ENCODE measurements at regions not wholly inside any gene's neighbourhood (a gene's known extent, or its start where the extent isn't known, plus 50 kb on each side); places are given as distances from the start of the nearest gene placed in this dataset.

GRCh38 chr13:107075576-107075975, 507.6 kb upstream of the ARGLU1 start:
- ATAC-seq = no peak
- Mint-ChIP-seq H3K4me3 (no peak overlapping the region), H3K27me3 (ENCODE audit: low read depth) (no peaks in the 10 kb centered on the region), H3K27ac (no peak overlapping the region), H3K36me3 (ENCODE audit: low read depth) (no peaks in the 10 kb centered on the region), H3K4me1 (ENCODE audit: low read depth) (no peaks in the 10 kb centered on the region), H3K9me3 (ENCODE audit: insufficient read depth) (peaks cover 7% of the 10 kb centered on the region)
- DNase-seq = no peak
- ChIA-PET CTCF (no interaction called here), POLR2A (no interaction called here)

- no peak overlapping the region for H3K27ac Mint-ChIP-seq
- no peaks in the 10 kb centered on the region for H3K36me3 Mint-ChIP-seq (ENCODE audit: low read depth)
- DNase-seq = no peak
- no peak for ATAC-seq
- H3K27me3 Mint-ChIP-seq (ENCODE audit: low read depth) = no peaks in the 10 kb centered on the region
- H3K4me1 Mint-ChIP-seq (ENCODE audit: low read depth) = no peaks in the 10 kb centered on the region
- H3K9me3 Mint-ChIP-seq (ENCODE audit: insufficient read depth) = peaks cover 7% of the 10 kb centered on the region
- ChIA-PET POLR2A (no interaction called here), CTCF (no interaction called here)
- no peak overlapping the region for H3K4me3 Mint-ChIP-seq
These were observed 502.9 kb upstream of the ARGLU1 start for GRCh38 chr13:107070792-107071191.

- Mint-ChIP-seq H3K4me3 (no peak overlapping the region), H3K27ac (no peak overlapping the region), H3K4me1 (ENCODE audit: low read depth) (no peaks in the 10 kb centered on the region), H3K36me3 (ENCODE audit: low read depth) (no peaks in the 10 kb centered on the region), H3K9me3 (ENCODE audit: insufficient read depth) (peaks cover 4% of the 10 kb centered on the region), H3K27me3 (ENCODE audit: low read depth) (no peaks in the 10 kb centered on the region)
- no peak for ATAC-seq
- no peak for DNase-seq
- CTCF ChIA-PET = no interaction called here
- POLR2A ChIA-PET = no interaction called here
These were observed 501.3 kb upstream of the ARGLU1 start for GRCh38 chr13:107069108-107069776.

- CTCF ChIA-PET = interaction anchor here (1.1 kb wide), 1 partner anchor 13 kb away, joined by 3 read pairs; no protein-coding TSS in a partner anchor
- H3K9me3 Mint-ChIP-seq (ENCODE audit: insufficient read depth) = no peaks in the 10 kb centered on the region
- DNase-seq (no peak), ATAC-seq (no peak)
- H3K27me3 Mint-ChIP-seq (ENCODE audit: low read depth) = no peaks in the 10 kb centered on the region
- H3K27ac Mint-ChIP-seq = no peak overlapping the region
- no peaks in the 10 kb centered on the region for H3K4me1 Mint-ChIP-seq (ENCODE audit: low read depth)
- POLR2A ChIA-PET = no interaction called here
- H3K4me3 Mint-ChIP-seq = no peak overlapping the region
- H3K36me3 Mint-ChIP-seq (ENCODE audit: low read depth) = no peaks in the 10 kb centered on the region
These were observed 499.4 kb upstream of the ARGLU1 start for GRCh38 chr13:107067381-107067780.

GRCh38 chr13:107066355-107066754, 498.4 kb upstream of the ARGLU1 start:
- ATAC-seq (no peak), DNase-seq (no peak)
- Mint-ChIP-seq H3K27ac (no peak overlapping the region), H3K4me1 (ENCODE audit: low read depth) (no peaks in the 10 kb centered on the region), H3K36me3 (ENCODE audit: low read depth) (no peaks in the 10 kb centered on the region), H3K4me3 (no peak overlapping the region), H3K27me3 (ENCODE audit: low read depth) (no peaks in the 10 kb centered on the region), H3K9me3 (ENCODE audit: insufficient read depth) (no peaks in the 10 kb centered on the region)
- POLR2A ChIA-PET = no interaction called here
- CTCF ChIA-PET = no interaction called here

GRCh38 chr13:107065036-107065435, 497.1 kb upstream of the ARGLU1 start:
- H3K27me3 Mint-ChIP-seq (ENCODE audit: low read depth) = no peaks in the 10 kb centered on the region
- H3K27ac Mint-ChIP-seq = no peak overlapping the region
- H3K9me3 Mint-ChIP-seq (ENCODE audit: insufficient read depth) = no peaks in the 10 kb centered on the region
- POLR2A ChIA-PET = no interaction called here
- H3K4me3 Mint-ChIP-seq = no peak overlapping the region
- ATAC-seq (no peak), DNase-seq (no peak)
- CTCF ChIA-PET = no interaction called here
- no peaks in the 10 kb centered on the region for H3K36me3 Mint-ChIP-seq (ENCODE audit: low read depth)
- no peaks in the 10 kb centered on the region for H3K4me1 Mint-ChIP-seq (ENCODE audit: low read depth)

GRCh38 chr13:107057028-107057631, 489.2 kb upstream of the ARGLU1 start:
- no peaks in the 10 kb centered on the region for H3K27me3 Mint-ChIP-seq (ENCODE audit: low read depth)
- H3K36me3 Mint-ChIP-seq (ENCODE audit: low read depth) = no peaks in the 10 kb centered on the region
- ATAC-seq = no peak

GRCh38 chr13:107043021-107043956, 475.4 kb upstream of the ARGLU1 start:
- Mint-ChIP-seq H3K27me3 (ENCODE audit: low read depth) (no peaks in the 10 kb centered on the region), H3K4me1 (ENCODE audit: low read depth) (no peaks in the 10 kb centered on the region), H3K27ac (no peak overlapping the region), H3K9me3 (ENCODE audit: insufficient read depth) (no peaks in the 10 kb centered on the region), H3K36me3 (ENCODE audit: low read depth) (no peaks in the 10 kb centered on the region), H3K4me3 (no peak overlapping the region)
- DNase-seq = no peak
- POLR2A ChIA-PET = interaction anchor here (0.7 kb wide), 1 partner anchor 303 kb away, joined by 3 read pairs; no protein-coding TSS in a partner anchor
- CTCF ChIA-PET = no interaction called here
- ATAC-seq = no peak

More at GRCh38 chr13:107057028-107057631, 489.2 kb upstream of the ARGLU1 start:
- DNase-seq = no peak
- H3K4me3 Mint-ChIP-seq = no peak overlapping the region
- H3K27ac Mint-ChIP-seq = no peak overlapping the region
- POLR2A ChIA-PET = no interaction called here
- H3K4me1 Mint-ChIP-seq (ENCODE audit: low read depth) = no peaks in the 10 kb centered on the region
- no peaks in the 10 kb centered on the region for H3K9me3 Mint-ChIP-seq (ENCODE audit: insufficient read depth)
- CTCF ChIA-PET = no interaction called here

GRCh38 chr13:107035778-107036177, 467.8 kb upstream of the ARGLU1 start:
- H3K4me1 Mint-ChIP-seq (ENCODE audit: low read depth) = no peaks in the 10 kb centered on the region
- H3K4me3 Mint-ChIP-seq = no peak overlapping the region
- CTCF ChIA-PET = no interaction called here
- ATAC-seq (no peak), DNase-seq (no peak)
- H3K36me3 Mint-ChIP-seq (ENCODE audit: low read depth) = no peaks in the 10 kb centered on the region
- POLR2A ChIA-PET = no interaction called here
- H3K9me3 Mint-ChIP-seq (ENCODE audit: insufficient read depth) = no peaks in the 10 kb centered on the region
- no peak overlapping the region for H3K27ac Mint-ChIP-seq
- H3K27me3 Mint-ChIP-seq (ENCODE audit: low read depth) = no peaks in the 10 kb centered on the region

GRCh38 chr13:107035186-107035585, 467.2 kb upstream of the ARGLU1 start:
- Mint-ChIP-seq H3K4me3 (no peak overlapping the region), H3K27ac (no peak overlapping the region), H3K27me3 (ENCODE audit: low read depth) (no peaks in the 10 kb centered on the region), H3K36me3 (ENCODE audit: low read depth) (no peaks in the 10 kb centered on the region), H3K4me1 (ENCODE audit: low read depth) (no peaks in the 10 kb centered on the region), H3K9me3 (ENCODE audit: insufficient read depth) (no peaks in the 10 kb centered on the region)
- ChIA-PET CTCF (no interaction called here), POLR2A (no interaction called here)
- ATAC-seq (no peak), DNase-seq (no peak)

GRCh38 chr13:107034236-107034872, 466.4 kb upstream of the ARGLU1 start:
- ATAC-seq = no peak
- H3K27ac Mint-ChIP-seq = no peak overlapping the region

GRCh38 chr13:107031716-107032115, 463.8 kb upstream of the ARGLU1 start:
- no peak overlapping the region for H3K27ac Mint-ChIP-seq
- H3K4me3 Mint-ChIP-seq = no peak overlapping the region
- no peaks in the 10 kb centered on the region for H3K36me3 Mint-ChIP-seq (ENCODE audit: low read depth)
- no peaks in the 10 kb centered on the region for H3K9me3 Mint-ChIP-seq (ENCODE audit: insufficient read depth)
- ATAC-seq (no peak), DNase-seq (no peak)
- ChIA-PET CTCF (no interaction called here), POLR2A (no interaction called here)
- H3K27me3 Mint-ChIP-seq (ENCODE audit: low read depth) = no peaks in the 10 kb centered on the region
- no peaks in the 10 kb centered on the region for H3K4me1 Mint-ChIP-seq (ENCODE audit: low read depth)

More at GRCh38 chr13:107034236-107034872, 466.4 kb upstream of the ARGLU1 start:
- Mint-ChIP-seq H3K4me1 (ENCODE audit: low read depth) (no peaks in the 10 kb centered on the region), H3K9me3 (ENCODE audit: insufficient read depth) (no peaks in the 10 kb centered on the region), H3K4me3 (no peak overlapping the region), H3K27me3 (ENCODE audit: low read depth) (no peaks in the 10 kb centered on the region), H3K36me3 (ENCODE audit: low read depth) (no peaks in the 10 kb centered on the region)
- no peak for DNase-seq
- POLR2A ChIA-PET = no interaction called here
- CTCF ChIA-PET = no interaction called here
